ENCODE measurements at regions not wholly inside any gene's neighbourhood (a gene's known extent, or its start where the extent isn't known, plus 50 kb on each side); places are given as distances from the start of the nearest gene placed in this dataset.

DNA sequence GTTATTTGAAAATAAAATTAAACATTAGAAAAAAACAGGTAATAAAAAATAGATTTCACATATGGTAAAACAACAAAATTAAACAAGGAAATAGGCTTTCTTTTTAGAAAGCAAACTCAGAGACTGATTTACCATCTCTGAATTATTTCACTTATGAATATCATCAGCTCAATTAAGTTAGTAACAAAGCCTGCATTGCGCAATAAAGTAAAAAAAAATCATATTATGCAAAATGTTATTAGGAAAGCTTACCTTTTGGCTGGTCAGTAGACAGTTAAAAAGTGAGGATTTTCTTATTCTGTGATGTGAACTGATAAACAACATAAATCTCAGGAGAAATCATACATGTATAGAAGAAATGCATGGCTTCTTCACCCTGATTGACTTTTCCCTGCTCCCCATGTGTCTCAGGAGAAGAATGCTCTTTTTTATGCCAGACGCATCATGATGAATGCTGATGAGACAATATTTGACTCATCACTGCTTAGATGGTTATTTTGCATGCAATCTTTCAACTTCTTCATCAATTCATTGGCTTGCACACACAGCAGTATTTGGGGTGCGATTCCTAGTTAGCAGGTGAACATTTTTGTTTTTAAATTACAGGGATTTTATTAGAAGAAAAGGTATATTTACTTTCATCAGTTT, 124.5 kb upstream of the USP15 start:
- H3K9me3 Mint-ChIP-seq (ENCODE audit: unreplicated experiment): no peaks in the 10 kb centered on the region
- no peaks in the 10 kb centered on the region for H3K36me3 Mint-ChIP-seq (ENCODE audit: low read depth, unreplicated experiment)
- no peak overlapping the region for H3K4me3 Mint-ChIP-seq (ENCODE audit: unreplicated experiment)
- H3K4me1 Mint-ChIP-seq (ENCODE audit: unreplicated experiment): peaks cover 7% of the 10 kb centered on the region
- DNase-seq (ENCODE audit: low spot score): no peak
- H3K27ac Mint-ChIP-seq (ENCODE audit: unreplicated experiment): no peak overlapping the region
- H3K27me3 Mint-ChIP-seq (ENCODE audit: unreplicated experiment): no peaks in the 10 kb centered on the region
- TF ChIP-seq, protein P1, sequence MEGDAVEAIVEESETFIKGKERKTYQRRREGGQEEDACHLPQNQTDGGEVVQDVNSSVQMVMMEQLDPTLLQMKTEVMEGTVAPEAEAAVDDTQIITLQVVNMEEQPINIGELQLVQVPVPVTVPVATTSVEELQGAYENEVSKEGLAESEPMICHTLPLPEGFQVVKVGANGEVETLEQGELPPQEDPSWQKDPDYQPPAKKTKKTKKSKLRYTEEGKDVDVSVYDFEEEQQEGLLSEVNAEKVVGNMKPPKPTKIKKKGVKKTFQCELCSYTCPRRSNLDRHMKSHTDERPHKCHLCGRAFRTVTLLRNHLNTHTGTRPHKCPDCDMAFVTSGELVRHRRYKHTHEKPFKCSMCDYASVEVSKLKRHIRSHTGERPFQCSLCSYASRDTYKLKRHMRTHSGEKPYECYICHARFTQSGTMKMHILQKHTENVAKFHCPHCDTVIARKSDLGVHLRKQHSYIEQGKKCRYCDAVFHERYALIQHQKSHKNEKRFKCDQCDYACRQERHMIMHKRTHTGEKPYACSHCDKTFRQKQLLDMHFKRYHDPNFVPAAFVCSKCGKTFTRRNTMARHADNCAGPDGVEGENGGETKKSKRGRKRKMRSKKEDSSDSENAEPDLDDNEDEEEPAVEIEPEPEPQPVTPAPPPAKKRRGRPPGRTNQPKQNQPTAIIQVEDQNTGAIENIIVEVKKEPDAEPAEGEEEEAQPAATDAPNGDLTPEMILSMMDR (IDR thresholded peaks at IDR 0.05; ENCODE audit: unreplicated experiment): no peak

DNA sequence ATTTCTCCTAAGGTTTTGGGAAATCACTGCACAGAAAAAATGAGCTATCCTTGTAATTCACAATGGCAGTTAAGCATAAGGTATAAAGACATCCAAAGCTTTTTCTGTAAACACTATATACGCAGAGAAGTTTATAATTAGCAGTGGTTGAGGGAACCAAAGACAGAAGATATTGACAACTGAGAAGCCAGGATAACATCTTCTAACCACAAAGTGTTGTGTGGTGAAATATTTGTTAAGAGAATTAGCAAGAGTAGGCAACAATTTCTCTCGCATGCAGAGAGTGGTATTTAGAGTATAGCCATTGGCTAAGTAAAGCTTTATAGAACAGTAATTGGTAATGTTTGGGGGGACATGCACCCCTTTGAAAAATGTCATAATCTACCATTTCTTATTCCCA, 123.7 kb upstream of the USP15 start:
- H3K4me3 Mint-ChIP-seq (ENCODE audit: unreplicated experiment): no peak overlapping the region
- peaks cover 6% of the 10 kb centered on the region for H3K4me1 Mint-ChIP-seq (ENCODE audit: unreplicated experiment)
- DNase-seq (ENCODE audit: low spot score): no peak
- H3K36me3 Mint-ChIP-seq (ENCODE audit: low read depth, unreplicated experiment): no peaks in the 10 kb centered on the region
- TF ChIP-seq, protein P1 (IDR thresholded peaks at IDR 0.05; ENCODE audit: unreplicated experiment): no peak
- H3K27ac Mint-ChIP-seq (ENCODE audit: unreplicated experiment): no peak overlapping the region
- no peaks in the 10 kb centered on the region for H3K9me3 Mint-ChIP-seq (ENCODE audit: unreplicated experiment)
- no peaks in the 10 kb centered on the region for H3K27me3 Mint-ChIP-seq (ENCODE audit: unreplicated experiment)

DNA sequence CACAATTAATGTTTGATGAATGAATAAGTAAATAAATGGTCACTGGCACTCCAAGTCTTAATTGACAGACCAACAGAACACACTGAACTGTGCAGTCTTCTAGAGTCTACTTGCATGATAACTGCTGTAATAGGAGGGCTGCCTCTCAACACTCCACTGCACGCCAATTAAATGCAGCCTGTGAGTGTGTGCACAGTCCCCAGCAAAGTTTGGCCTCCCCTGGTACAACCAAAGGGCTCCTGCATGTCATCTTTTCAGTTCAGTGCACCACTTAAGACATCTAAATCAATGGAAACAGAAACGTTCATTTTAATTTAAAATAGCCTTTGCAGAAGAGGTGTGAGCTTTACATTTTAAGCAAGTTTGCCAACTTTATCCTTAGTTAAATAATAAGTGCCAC, 121.7 kb upstream of the USP15 start:
- DNase-seq (ENCODE audit: low spot score): no peak
- Mint-ChIP-seq H3K4me3 (ENCODE audit: unreplicated experiment) (no peak overlapping the region), H3K27me3 (ENCODE audit: unreplicated experiment) (no peaks in the 10 kb centered on the region), H3K27ac (ENCODE audit: unreplicated experiment) (no peak overlapping the region), H3K4me1 (ENCODE audit: unreplicated experiment) (no peaks in the 10 kb centered on the region), H3K9me3 (ENCODE audit: unreplicated experiment) (no peaks in the 10 kb centered on the region), H3K36me3 (ENCODE audit: low read depth, unreplicated experiment) (no peaks in the 10 kb centered on the region)
- TF ChIP-seq, protein P1 (IDR thresholded peaks at IDR 0.05; ENCODE audit: unreplicated experiment): no peak

DNA sequence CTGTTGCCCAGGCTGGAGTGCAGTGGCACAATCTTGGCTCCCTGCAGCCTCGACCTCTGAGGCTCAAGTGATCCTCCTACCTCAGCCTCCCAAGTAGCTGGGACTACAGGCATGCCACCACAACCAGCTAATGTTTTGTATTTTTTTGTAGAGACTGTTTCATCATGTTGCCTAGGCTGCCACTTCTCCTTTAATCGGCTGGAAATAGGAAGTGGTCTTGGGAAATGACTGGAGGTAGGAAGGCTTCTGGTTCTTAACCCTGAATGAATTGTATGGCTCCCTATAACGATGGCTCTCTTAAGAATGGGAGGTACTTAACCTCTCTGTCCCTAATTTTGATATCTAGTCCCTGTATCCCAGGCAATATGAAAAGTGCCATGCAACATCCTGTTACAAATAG, 113.9 kb upstream of the USP15 start:
- H3K4me3 Mint-ChIP-seq (ENCODE audit: unreplicated experiment): no peak overlapping the region
- no peaks in the 10 kb centered on the region for H3K36me3 Mint-ChIP-seq (ENCODE audit: low read depth, unreplicated experiment)
- H3K9me3 Mint-ChIP-seq (ENCODE audit: unreplicated experiment): no peaks in the 10 kb centered on the region
- H3K4me1 Mint-ChIP-seq (ENCODE audit: unreplicated experiment): no peaks in the 10 kb centered on the region
- TF ChIP-seq, protein P1 (IDR thresholded peaks at IDR 0.05; ENCODE audit: unreplicated experiment): no peak
- no peak overlapping the region for H3K27ac Mint-ChIP-seq (ENCODE audit: unreplicated experiment)
- no peaks in the 10 kb centered on the region for H3K27me3 Mint-ChIP-seq (ENCODE audit: unreplicated experiment)
- DNase-seq (ENCODE audit: low spot score): no peak

DNA sequence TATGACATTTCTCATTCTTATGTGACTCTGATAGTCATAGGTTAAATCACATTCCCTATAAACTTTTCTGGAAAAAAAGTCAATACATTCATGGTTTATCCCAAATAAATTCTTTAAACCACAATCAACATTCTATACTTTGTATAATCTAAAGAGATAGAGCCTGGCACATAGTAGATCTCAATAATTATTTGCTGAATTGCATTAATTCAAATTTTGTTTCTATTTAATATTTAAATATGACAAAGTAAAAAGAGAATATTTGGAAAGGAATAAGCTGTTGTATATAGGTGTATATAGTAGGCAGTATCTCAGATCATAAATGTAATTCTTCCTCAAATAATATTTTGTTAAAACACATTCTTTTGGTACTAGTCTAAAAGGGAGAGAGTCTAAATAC, 102.2 kb upstream of the USP15 start:
- no peak overlapping the region for H3K27ac Mint-ChIP-seq (ENCODE audit: unreplicated experiment)
- H3K4me3 Mint-ChIP-seq (ENCODE audit: unreplicated experiment): no peak overlapping the region
- no peaks in the 10 kb centered on the region for H3K27me3 Mint-ChIP-seq (ENCODE audit: unreplicated experiment)
- no peaks in the 10 kb centered on the region for H3K9me3 Mint-ChIP-seq (ENCODE audit: unreplicated experiment)
- no peaks in the 10 kb centered on the region for H3K4me1 Mint-ChIP-seq (ENCODE audit: unreplicated experiment)
- no peaks in the 10 kb centered on the region for H3K36me3 Mint-ChIP-seq (ENCODE audit: low read depth, unreplicated experiment)
- DNase-seq (ENCODE audit: low spot score): no peak
- TF ChIP-seq, protein P1 (IDR thresholded peaks at IDR 0.05; ENCODE audit: unreplicated experiment): no peak

Data from endothelial cell (in vitro differentiated cells).